ENCODE measurements at regions not wholly inside any gene's neighbourhood (a gene's known extent, or its start where the extent isn't known, plus 50 kb on each side); places are given as distances from the start of the nearest gene placed in this dataset.

DNA sequence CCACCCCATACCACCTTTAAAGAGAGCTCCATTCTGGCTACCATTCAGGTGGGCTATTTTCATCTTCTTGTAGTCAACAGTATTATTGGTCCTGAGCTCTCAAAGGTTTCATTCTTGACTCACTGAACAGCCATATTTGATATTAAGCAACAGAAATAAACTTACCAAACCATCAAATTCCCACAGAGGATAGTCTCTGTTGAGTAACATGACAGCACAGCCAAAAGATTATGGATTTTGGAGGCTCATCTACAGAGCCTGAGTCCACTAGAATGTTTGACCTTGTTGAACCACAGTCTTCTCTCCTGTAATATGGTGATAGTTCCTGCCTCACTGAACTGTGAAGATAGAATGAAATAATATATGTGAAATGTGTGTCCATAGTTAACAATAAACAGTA lies 276.3 kb upstream of the LDB2 start:
- DNase-seq (ENCODE audit: low read depth in 2 of 2): no peak

DNA sequence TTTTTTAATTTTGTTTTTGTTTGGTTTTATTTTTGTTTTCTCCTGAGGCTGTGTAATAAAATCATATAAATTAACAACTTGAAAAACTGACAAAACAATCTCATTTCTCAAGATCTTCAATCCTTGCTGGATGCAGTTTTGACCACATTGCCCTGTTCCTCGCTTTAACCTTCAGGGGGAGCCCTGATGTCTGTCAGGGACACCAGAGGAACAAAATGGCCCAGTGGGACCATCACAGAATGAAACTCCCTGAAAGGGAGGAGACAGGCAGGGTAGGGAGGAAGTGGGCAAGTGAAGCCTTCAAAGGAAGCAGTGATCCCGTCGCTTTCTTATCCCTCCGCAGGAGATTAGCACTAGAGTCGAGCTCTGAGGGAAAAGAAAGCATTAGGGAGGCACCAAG lies 274.9 kb upstream of the LDB2 start:
- DNase-seq (ENCODE audit: low read depth in 2 of 2): no peak

DNA sequence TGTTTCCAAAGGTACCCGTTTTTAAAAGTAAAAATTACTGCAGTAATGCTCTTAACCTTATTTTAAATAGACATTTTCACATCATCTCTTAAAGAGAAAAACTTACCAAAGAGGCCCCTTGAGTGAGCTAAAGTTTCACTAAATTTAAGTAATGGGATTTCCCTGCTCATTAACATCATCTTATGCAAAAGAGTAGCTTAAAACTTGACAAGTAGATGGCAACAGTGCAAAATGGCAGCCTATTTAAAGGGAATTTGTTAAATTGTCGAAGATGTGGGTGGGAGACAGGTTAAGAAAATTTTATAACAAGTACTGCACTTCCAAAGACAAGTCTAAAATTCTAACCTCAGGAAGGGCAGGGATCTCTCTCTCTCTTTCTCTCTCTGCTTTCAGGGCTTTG lies 271.7 kb upstream of the LDB2 start:
- no peak for DNase-seq (ENCODE audit: low read depth in 2 of 2)

DNA sequence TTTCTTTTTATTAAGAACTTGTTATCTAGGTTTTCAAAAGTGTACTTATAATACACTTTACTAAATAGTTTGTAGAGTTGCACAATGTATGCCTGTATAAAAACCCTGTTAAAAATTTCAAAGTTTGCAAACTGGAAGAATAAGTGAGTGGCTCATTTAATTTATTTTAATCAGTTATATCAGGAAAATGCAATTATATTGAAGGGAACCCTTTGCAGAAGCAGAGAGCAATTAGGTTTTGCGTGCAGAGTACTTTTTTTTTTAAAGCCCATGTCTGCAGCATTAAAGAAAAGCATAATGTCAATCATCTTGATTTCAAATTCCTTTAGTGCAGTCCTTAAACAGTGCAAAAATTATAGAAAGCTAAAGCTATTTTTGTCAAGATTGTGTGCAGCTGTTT lies 271.3 kb upstream of the LDB2 start:
- DNase-seq (ENCODE audit: low read depth in 2 of 2): no peak

DNA sequence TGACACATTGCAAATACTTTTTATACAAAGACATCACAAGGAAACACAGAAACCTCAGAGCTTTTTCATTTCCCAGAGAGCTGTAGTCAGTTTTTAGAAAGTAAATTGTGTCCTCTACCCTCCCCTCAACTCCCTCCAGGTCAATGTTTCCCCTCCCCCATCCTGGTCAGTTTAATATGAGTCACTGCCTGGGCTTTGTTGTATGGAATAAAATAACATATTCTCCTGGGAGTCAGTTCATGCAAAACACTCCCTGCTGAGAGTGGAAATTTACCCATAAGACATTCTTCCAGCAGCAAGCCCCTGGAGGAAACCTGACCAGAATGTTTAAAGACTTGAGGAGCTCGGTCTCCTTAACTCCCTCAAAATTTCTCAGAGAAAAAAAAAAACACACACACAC lies 270.1 kb upstream of the LDB2 start:
- DNase-seq (ENCODE audit: low read depth in 2 of 2): no peak

DNA sequence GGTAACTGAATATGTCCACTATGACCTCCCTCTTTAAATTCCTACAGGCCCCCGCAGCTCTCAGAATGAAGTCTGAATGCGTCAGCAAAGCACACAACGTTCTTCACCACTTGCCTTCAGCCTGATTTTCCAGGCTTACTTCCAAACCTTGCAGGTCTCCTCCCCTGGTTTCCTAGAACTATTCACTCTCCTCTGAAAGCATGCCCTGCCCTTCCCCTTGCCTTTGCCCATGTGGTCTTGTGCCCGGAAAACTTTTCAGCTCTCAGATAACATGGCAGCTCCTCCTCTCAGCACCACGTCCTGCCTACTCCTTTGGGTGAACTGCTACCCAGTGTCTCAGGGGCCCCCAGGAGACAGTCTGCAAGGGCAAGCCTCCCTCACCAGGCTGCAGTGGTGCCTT lies 268.5 kb upstream of the LDB2 start:
- no peak for DNase-seq (ENCODE audit: low read depth in 2 of 2)

DNA sequence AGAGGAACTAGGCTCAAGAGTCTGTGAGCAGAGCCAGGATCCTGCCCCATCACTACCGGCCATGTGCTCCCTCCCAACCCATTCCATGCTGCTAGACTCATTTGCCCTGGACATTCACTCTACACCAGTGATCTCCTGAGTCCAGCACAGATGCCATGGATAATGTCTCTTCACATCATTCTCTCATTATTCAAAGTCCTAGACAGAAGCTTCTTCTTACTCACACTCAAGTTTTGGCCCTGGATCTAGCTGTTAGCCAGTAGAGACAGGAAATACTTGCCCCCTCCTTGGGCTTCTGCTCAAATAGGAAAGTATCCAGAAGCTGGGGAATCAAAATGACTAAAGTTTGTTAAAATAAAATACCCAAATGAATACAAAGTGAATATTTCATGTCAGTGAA lies 266.8 kb upstream of the LDB2 start:
- no peak for DNase-seq (ENCODE audit: low read depth in 2 of 2)

DNA sequence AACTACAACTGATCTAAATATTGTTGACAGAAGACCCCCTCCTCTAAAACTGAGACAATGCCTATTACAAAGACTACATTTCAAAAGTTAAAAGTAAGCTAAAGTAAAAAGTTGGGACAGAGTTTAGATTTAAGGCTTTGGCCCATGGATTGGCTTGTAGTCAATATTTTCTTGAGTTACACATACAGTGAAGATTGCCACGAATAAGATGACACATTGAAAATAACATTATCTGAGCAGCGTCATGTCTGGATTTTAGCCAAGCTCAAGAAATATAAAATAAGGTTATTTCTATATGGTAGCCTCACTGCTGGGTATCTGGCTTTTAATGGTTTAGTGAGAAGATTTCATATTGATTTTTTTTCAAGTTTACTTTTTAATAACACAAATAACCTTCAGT lies 266.2 kb upstream of the LDB2 start:
- DNase-seq (ENCODE audit: low read depth in 2 of 2): no peak

DNA sequence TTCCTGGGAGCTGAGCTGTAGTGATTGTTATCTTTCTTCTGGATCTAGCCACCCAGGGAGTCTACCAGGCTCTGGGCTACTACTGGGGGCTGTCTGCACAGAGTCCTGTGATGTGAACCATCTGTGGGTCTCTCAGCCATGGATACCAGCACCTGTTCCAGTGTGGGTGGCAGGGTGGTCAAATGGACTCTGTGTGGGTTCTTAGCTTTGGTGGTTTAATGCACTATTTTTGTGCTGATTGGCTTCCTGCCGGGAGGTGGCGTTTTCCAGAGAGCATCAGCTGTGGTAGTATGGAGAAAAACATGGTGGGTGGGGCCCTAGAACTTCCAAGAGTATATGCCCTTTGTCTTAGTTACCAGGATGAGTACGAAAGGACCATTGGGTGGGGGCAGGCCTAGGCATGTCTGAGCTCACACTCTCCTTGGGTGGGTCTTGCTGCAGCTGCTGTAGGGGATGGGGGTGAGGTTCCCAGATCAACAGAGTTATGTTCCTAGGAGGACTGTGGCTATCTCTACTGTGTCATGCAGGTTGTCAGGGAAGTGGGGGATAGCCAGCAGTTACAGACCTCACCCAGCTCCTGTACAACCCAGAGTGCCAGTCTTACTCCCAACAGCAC lies 264.8 kb upstream of the LDB2 start:
- no peak for DNase-seq (ENCODE audit: low read depth in 2 of 2)

DNA sequence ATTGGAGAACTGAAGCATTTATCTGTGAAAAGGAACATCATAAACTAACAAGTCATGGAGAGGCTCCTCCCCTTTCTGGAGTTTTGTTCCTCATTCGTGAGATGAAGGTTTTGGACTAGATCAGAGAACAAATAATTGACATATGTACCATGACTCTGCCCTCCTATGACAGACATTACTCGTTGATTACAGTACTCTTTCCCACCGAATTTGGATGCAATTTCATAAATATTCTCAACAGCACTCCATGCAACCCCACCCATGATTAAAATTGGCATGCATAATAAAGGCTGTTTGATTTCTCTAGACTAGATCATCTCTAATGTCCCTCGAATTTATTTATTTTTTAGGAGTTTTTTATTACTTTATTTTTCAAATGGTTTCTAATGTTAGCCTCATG lies 258.9 kb upstream of the LDB2 start:
- DNase-seq (ENCODE audit: low read depth in 2 of 2): no peak

DNA sequence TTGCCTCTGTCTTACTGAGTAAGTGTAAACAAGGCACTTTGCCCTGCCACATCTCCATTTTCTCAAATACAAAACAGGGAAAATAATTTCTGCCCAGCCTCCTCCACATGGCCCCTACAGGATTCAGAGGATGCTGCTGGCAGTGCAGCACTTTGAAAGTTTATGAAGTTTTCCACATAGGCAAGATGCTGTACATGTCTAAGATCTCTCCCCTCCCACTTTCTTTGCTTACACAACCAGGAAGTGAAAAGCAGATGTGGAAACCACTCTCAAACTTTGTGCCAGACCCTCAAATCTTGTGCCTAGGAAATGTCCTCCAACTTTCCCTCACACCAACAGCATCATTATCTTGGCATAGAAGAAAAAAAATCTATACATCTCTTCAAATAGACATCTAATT lies 257.0 kb upstream of the LDB2 start:
- DNase-seq (ENCODE audit: low read depth in 2 of 2): no peak

DNA sequence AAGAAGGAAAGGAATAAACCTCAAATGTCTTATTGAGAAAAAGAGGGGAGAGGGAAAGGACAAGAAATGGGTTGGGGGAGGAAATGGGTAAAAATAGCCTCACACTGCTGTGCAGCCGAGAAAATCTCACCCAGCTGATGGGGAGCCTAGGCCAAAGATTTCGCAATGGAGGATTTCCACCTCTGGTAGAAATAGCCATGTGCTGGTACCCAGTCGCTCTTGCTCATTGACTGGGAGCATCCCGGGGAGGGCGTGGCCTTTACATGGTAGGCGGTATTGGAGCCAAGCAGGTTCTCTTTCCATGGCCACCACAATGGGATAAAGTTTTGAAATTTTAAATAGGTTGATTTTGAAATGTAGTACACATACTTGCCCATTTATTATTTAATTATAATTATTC lies 255.1 kb upstream of the LDB2 start:
- DNase-seq (ENCODE audit: low read depth in 2 of 2): no peak

DNA sequence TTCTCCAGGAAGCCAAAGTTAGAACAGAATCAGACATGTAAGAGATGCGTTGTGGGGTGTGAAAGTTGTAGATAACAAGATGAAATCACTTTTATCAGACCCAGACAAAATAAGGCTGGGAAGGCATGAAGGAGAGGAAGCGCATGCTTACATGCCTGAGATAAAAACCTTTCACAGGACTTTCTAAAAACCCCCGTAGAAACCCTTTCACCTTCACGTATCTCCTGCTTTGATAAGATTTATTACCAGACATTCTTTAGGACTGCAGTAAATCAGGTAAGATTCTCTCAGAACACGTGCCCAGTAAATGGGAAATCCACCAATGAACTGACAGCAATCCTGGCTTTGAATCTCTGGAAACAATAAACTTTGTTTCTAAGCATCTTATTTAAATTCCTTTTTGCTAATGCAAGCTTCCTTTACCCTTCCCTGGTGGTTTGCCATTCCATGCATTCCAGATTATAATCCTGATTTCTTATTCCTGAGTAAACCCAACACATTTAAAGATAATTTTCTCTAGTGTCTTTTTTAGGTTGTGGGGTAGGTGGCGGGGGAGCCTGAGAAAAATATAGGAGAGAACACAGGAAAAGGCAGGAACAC lies 254.6 kb upstream of the LDB2 start:
- no peak for DNase-seq (ENCODE audit: low read depth in 2 of 2)

DNA sequence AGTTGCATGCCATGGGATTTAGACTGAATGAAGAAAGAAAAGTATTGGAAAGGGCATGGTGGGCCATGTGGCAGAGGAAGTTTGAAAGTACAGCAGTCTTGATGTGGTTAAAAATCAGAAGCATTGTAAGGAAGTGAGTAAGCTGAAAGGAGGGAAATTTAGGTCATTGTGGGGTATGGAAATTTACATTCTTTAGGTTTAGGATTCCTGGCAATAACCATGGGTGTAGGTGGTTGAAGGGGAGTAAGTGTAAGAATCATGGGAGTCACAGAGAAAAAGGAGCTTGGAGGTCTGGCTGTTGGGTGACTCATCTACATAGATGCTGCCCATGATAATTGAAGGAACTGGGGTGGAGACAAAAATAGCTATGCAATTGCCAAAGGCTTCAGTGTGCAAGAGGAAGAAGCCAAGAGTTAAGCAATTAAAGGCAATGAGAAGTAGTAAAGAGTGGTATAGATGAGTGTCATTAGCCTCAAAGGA lies 243.8 kb upstream of the LDB2 start:
- DNase-seq (ENCODE audit: low read depth in 2 of 2): no peak

DNA sequence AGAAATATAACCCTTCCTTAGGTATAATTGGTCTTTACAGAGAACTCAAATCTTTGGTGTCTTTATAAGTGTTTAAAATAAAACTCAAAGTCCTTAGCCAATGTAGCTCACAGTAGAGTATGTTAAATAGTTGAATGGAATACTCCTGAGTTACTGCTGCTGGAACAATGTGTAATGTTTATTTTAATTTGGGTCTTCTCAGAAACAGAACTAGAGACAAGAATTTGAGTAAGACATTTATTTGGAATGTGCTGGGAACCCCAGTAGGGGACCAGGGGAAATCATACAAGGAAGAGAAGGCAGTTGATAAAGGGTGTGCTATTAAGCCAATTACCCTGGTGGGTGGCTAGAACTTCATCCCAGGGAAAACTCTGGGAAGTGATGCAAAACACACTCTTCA lies 240.4 kb upstream of the LDB2 start:
- no peak for DNase-seq (ENCODE audit: low read depth in 2 of 2)

DNA sequence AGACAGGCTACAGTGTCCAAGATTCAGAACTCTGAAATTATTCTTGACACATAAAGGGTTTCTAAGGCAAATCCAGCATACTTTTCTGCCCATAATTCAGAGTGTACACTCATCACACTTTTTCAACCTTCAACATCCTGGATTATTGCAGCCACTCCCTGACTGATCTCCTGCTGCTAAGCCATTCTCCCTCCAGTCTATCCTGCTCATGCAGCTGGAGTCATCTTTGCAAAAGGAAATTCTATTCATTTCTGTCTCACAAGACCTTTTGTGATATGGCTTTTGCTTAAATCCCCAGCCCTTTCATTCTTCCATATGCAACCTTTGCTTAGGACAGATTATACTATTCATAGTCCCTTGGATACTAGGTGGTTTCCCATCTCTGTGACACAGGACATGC lies 236.1 kb upstream of the LDB2 start:
- no peak for DNase-seq (ENCODE audit: low read depth in 2 of 2)

DNA sequence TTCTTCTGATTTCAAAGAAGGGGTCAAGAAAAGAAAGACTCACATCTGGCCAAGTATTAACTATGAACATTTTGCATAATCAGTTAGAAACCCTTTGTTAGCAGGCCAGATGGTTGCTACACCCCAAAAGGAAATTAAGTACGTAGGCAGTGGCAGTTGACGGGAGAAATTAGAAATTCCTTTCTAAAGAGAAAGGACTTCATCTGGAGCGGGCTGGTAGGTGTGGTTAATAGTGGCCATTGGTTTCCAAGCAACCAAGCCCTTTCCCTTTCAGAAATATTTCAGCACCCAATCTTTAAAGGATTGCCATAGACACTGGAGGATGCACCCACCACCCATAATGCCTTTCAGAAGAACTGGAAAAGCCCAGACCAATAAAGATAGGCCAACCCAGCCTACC lies 235.7 kb upstream of the LDB2 start:
- no peak for DNase-seq (ENCODE audit: low read depth in 2 of 2)

DNA sequence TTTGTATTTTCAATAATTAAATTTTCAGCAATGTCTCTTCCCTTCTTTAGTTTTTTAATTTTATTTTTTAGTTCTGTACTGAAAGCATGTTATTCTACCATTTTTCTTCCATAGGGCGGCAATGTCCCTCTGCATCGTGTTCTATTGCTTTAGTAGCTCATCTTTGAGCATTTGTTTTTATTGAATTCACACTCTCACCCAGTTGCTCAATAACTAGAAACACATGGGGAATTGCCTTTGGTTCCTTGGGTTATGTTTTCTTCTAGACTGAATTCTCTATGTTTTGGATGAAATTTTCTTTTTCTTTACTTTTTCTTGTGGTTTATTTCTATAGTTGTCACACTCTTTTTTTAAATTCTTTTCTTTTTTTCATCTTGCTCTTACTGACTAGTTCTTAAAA lies 233.8 kb upstream of the LDB2 start:
- no peak for DNase-seq (ENCODE audit: low read depth in 2 of 2)

DNA sequence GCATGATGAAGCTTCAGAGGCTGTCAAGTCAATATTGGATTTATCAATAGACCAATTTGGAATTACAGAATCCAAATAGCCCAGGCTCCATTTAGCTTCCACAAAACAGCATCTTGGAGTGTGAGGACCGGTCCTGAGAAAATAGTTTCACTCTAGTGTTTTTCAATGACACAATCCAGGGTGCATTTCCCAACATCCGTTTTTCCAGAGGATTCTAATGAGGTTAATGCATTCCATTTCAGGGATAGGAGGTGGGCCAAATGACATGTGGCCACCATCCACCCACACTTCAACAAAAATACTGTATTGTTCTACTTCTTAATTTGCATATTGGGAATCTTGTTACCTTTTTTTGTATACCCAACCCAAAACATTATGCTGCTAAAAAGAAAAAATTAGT lies 229.8 kb upstream of the LDB2 start:
- DNase-seq (ENCODE audit: low read depth in 2 of 2): no peak

DNA sequence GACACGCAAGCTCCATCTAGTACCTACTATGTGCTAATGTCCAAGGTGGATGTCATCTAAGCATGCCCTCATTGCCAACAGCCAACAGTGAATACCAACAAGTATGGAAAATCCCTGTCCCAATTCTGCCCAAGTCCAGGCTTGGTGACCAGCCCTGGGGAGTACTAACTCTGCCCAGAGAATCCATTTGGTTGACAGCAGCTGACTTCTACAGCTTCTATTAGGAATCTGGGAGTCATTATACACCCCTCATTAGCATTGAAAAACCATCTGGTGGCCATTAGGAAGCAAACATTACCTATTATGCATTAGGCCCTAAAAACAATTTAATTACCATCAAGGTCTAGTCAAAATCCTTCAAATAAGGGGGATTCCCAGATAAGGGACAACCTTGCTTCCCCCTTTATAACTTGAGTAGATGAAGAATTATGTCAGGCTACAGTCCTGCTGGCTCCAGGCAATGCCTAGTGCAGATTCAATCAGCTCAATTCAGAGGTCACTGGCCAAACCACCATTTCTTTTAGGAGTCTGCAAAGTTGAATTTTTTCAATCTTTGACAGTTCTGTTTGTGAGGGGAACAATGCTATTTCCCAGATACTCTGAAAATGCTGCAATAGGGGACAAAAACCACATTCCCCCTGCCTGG lies 228.0 kb upstream of the LDB2 start:
- DNase-seq (ENCODE audit: low read depth in 2 of 2): no peak

DNA sequence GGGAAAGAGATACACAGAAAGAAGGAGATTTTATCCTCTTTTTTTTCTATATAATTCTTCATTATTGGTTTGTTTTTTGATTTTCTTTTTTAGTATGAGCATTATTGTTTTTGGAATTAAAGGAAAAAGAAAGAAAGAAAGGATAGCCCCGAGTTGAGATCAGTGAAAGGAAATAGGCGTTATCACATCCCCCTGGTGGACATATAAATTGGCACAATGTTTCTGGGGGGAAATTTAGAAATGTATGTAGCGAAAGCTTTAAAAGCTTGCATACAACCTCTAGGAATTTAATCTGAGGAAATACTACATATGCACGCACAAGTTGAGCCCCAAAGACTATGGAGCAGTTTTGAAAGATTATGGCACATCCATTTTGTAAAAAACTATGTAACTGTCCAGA lies 226.3 kb upstream of the LDB2 start:
- no peak for DNase-seq (ENCODE audit: low read depth in 2 of 2)

DNA sequence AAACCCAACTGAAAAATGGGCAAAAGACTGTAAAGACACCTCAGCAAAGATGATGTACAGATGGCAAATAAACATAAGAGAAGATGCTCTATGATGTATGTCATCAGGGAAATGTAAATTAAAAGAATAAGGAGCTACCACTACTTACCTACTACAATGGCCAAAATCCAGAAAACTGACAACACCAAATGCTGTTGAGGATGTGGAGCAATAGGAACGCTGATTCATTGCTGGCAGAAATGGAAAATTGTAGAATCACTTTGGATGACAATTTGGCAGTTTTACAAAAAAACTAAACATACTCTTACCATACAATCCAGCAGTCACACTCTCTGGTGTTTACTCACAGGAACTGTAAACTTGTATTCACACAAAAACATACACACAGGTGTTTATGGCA lies 222.3 kb upstream of the LDB2 start:
- DNase-seq (ENCODE audit: low read depth in 2 of 2): no peak

DNA sequence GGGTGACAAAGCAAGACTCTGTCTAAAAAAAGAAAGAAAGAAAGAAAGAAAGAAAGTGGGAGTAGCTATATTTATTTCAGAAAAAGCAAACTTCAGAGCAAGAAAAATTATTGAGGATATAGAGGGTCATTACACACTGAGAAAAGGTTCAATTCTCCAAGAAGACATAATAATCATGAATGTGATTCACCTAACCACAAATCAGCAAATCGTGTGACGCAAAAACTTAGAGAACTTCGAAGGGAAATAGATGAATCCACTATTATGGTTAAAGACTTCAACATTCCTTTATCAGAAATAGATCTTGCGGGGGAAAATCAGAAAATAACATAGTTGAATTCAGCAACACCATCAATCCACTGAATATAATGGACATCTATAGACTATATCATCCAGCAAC lies 219.3 kb upstream of the LDB2 start:
- no peak for DNase-seq (ENCODE audit: low read depth in 2 of 2)

DNA sequence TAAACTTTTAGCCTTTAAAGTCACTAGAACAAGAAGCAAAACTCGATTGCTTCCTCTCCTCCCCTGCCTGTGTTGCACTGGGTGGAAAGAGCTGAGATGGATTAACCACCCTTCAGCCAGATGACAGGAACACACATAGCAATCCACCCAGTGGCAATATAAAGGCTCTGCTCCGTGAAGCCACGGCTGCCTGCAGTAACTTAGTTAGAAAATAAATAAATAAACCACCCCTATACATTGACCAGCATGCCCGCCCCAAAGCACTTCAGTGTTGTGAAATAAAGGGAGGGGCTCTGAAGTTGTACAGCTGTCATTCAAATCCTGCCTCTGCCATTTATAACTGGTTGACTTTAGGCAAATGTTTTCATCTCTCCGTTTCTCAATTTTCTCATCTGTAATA lies 217.1 kb upstream of the LDB2 start:
- DNase-seq (ENCODE audit: low read depth in 2 of 2): no peak
